Nephron progenitor cell (in vitro differentiated cells): ENCODE measurements at regions not wholly inside any gene's neighbourhood (a gene's known extent, or its start where the extent isn't known, plus 50 kb on each side); places are given as distances from the start of the nearest gene placed in this dataset.

Source experiments
- DNase-seq: peaks from one replicate; pipeline ENCODE4 v3.0.0; 2021
- H3K27ac Mint-ChIP-seq: 2 replicates; pipeline ENCODE4 v1.8.0; 2021; ENCODE audit warnings: mild to moderate bottlenecking, moderate library complexity, mixed read lengths
- H3K27me3 Mint-ChIP-seq: 2 replicates; pipeline ENCODE4 v1.8.0; 2021; ENCODE audit warnings: mild to moderate bottlenecking, low read depth, mixed read lengths; ENCODE audit not compliant: poor library complexity
- H3K36me3 Mint-ChIP-seq: 2 replicates; pipeline ENCODE4 v1.8.0; 2021; ENCODE audit warnings: low read depth, mixed read lengths
- H3K4me1 Mint-ChIP-seq: 2 replicates; pipeline ENCODE4 v1.8.0; 2021; ENCODE audit warnings: mixed read lengths
- H3K4me3 Mint-ChIP-seq: 2 replicates; pipeline ENCODE4 v1.8.0; 2021; ENCODE audit warnings: mild to moderate bottlenecking, moderate library complexity, mixed read lengths
- H3K9me3 Mint-ChIP-seq: 2 replicates; pipeline ENCODE4 v1.8.0; 2021; ENCODE audit warnings: mild to moderate bottlenecking, moderate library complexity, mixed read lengths
- TF ChIP-seq, protein P1 (sequence below): fragments of 200-600 bp; sonication (generic); IDR thresholded peaks from 2 replicates; pipeline ENCODE4 v1.5.0; 2021; ENCODE audit warnings: antibody characterized with exemption

DNA sequence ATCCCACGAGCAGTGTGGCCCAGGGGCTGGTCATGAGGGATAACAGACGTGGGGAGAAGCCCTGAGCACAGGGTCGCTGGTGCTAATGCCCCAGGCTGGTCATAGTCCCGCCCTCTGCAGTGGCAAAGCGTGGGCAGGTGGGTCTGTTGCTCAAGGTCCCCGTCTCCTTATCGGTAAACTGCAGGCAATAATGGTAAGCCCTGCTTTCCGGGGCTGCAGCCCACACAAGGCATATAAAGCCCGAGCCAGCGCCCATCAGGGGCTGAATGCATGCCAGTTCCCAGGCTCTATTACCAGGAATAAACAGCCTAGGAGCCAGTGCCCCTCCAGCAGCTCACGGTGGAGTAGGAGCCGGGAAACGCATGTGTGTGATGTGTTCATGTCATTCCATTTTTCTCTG, 261.0 kb downstream of the BRD1 start:
- TF ChIP-seq, protein P1, sequence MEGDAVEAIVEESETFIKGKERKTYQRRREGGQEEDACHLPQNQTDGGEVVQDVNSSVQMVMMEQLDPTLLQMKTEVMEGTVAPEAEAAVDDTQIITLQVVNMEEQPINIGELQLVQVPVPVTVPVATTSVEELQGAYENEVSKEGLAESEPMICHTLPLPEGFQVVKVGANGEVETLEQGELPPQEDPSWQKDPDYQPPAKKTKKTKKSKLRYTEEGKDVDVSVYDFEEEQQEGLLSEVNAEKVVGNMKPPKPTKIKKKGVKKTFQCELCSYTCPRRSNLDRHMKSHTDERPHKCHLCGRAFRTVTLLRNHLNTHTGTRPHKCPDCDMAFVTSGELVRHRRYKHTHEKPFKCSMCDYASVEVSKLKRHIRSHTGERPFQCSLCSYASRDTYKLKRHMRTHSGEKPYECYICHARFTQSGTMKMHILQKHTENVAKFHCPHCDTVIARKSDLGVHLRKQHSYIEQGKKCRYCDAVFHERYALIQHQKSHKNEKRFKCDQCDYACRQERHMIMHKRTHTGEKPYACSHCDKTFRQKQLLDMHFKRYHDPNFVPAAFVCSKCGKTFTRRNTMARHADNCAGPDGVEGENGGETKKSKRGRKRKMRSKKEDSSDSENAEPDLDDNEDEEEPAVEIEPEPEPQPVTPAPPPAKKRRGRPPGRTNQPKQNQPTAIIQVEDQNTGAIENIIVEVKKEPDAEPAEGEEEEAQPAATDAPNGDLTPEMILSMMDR = no peak
- no peak overlapping the region for H3K27ac Mint-ChIP-seq
- no peaks in the 10 kb centered on the region for H3K9me3 Mint-ChIP-seq
- H3K27me3 Mint-ChIP-seq = peaks cover 18% of the 10 kb centered on the region
- H3K4me3 Mint-ChIP-seq = no peak overlapping the region
- H3K36me3 Mint-ChIP-seq = no peaks in the 10 kb centered on the region
- H3K4me1 Mint-ChIP-seq = no peaks in the 10 kb centered on the region
- DNase-seq = no peak

DNA sequence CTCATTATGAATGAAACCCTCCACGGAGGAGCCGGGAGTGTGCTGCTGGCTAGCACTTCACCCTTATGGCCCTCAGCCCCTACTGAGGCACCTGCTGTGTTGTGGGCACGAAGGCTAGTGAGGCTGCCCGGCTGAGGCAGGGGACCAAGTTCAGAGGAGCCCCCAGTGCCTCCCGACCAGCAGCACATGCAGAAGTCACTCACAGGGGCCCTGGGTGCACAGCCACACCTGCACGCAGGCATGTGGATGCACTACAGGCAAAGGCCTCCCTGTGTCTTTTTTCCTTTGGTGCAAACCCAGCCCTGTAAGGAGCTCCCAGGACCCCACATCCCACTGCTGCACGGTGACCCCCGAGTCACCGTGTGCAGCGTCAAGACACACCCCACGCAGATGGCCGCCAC, 261.5 kb downstream of the BRD1 start:
- Mint-ChIP-seq H3K4me3 (no peak overlapping the region), H3K36me3 (no peaks in the 10 kb centered on the region), H3K27ac (no peak overlapping the region), H3K4me1 (no peaks in the 10 kb centered on the region), H3K9me3 (no peaks in the 10 kb centered on the region), H3K27me3 (peaks cover 18% of the 10 kb centered on the region)
- no peak for DNase-seq
- TF ChIP-seq, protein P1 = no peak

DNA sequence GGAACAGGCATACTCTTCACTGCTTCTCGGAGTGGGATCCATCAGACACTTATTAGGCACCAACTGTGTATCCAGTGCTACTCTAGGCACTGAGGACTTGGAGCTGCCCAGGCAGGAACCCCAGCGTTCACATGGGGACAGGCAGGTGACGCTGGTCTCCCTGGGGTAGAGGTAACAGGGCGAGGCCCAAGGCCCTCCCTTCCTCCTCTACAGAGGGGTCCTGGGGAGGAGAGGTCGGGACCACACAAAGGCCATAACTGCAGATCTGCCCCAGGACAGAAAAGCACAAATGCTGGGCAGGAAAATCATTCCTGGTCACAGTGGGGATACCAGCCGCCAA, 262.2 kb downstream of the BRD1 start:
- no peak for DNase-seq
- TF ChIP-seq, protein P1 = no peak
- Mint-ChIP-seq H3K27ac (no peak overlapping the region), H3K36me3 (no peaks in the 10 kb centered on the region), H3K9me3 (no peaks in the 10 kb centered on the region), H3K4me3 (no peak overlapping the region), H3K27me3 (peaks cover 16% of the 10 kb centered on the region), H3K4me1 (no peaks in the 10 kb centered on the region)

DNA sequence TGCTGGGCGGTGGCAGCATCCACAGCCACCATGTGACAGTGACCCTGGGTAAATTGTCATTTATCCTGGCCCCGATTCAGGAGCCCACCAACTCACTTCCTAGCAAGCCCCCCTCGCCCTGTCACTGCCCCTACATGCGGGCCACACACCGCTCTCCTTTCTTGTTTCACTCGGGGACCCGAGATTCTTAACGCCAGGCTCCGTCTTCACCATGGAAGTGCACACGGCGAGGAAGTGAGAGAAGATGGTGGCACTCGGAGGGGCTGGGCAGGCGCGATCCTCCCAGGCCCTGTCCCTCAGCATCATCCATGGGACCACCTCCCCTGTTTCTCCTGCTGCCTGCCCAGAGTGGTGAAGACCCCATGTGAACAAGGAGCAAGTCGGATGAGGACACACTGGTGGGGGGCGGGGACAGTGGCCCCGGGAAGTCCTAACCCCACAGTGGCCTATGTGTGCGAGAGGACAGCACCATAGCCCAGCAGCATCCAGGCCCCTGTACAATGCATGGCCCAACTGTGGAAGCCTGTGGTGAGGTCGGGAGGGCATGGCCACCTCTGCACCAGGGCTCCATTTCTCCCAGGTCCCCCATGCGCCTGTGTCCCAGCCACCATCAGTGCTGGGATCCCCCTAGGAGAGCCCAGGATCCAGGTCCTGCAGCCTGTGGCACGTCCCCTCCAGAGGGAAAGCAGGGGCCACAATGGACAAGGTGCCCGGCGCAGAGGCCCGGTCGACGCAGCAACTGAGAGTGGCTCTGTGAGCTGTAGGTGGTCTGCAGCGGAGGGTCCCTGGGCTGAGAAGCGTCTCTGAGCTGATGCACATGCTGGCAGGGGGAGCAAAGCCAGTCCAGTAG, 262.8 kb downstream of the BRD1 start:
- H3K27me3 Mint-ChIP-seq = peaks cover 18% of the 10 kb centered on the region

DNA sequence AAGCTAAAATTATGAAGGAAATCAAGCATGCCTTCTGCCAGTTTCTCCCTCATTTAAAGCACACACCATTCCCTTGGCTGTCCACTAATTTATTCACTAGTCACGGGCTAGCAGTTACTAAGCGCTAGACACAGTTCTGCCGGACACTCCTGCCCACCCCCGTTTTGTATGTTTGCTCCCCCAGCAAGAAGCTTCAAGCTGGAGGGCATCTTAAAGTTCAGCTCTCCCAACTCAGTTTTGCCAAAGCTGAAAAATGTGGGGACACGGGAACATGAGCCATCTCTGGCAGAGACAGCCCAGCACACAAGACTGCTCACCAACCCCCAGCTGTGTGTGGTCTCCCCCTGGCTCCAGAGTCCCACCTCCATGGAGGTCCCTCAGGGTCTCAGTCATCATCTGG, 263.6 kb downstream of the BRD1 start:
- Mint-ChIP-seq H3K4me1 (no peaks in the 10 kb centered on the region), H3K9me3 (no peaks in the 10 kb centered on the region), H3K27me3 (peaks cover 19% of the 10 kb centered on the region), H3K36me3 (no peaks in the 10 kb centered on the region), H3K4me3 (no peak overlapping the region), H3K27ac (no peak overlapping the region)
- TF ChIP-seq, protein P1 = no peak
- DNase-seq = no peak

More for the DNA sequence above, 262.8 kb downstream of the BRD1 start:
- Mint-ChIP-seq H3K9me3 (no peaks in the 10 kb centered on the region), H3K4me3 (no peak overlapping the region), H3K27ac (no peak overlapping the region), H3K4me1 (no peaks in the 10 kb centered on the region), H3K36me3 (no peaks in the 10 kb centered on the region)
- no peak for DNase-seq
- TF ChIP-seq, protein P1 = no peak

DNA sequence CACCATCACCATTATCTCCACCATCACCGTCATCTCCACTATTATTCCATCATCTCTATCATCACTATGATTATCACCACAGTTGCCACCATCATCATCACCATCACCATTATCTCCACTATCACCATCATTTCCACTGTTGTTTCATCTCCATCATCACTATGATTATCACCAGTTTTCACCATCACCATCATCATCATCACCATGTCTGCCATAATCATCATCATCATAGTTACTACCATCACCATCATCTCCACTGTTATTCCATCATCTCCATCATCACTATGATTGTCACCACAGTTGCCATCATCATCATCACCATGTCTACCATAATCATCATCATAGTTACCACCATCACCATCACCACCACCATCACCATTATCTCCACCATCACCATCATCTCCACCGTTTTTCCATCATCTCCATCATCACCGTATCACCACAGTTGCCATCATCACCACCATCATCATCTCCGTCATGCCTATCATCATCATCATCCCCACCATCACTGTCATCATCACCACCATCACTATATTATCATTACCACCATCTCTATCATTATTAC, 264.9 kb downstream of the BRD1 start:
- H3K27me3 Mint-ChIP-seq = peaks cover 15% of the 10 kb centered on the region
- TF ChIP-seq, protein P1 = no peak
- no peaks in the 10 kb centered on the region for H3K9me3 Mint-ChIP-seq
- no peak overlapping the region for H3K4me3 Mint-ChIP-seq
- H3K4me1 Mint-ChIP-seq = no peaks in the 10 kb centered on the region
- no peak for DNase-seq
- H3K36me3 Mint-ChIP-seq = no peaks in the 10 kb centered on the region
- H3K27ac Mint-ChIP-seq = no peak overlapping the region
